GM23338 (cell line): ENCODE measurements at regions not wholly inside any gene's neighbourhood (a gene's known extent, or its start where the extent isn't known, plus 50 kb on each side); places are given as distances from the start of the nearest gene placed in this dataset.

ENCODE experiments used
- ATAC-seq: fragments of 200-7000 bp; cut with Tn5 transposase; 3 replicates; pipeline ENCODE4 v1.9.1; 2020
- DNase-seq: peaks from one replicate; pipeline ENCODE4 v3.0.0-alpha.2; 2015; ENCODE audit warnings: low spot score
- H2AFZ ChIP-seq: fragments of 200-600 bp; sonication (generic); 2 replicates; pipeline ENCODE4 v1.8.0; 2016; ENCODE audit warnings: antibody characterized with exemption, mild to moderate bottlenecking, moderate library complexity
- H3F3A ChIP-seq: fragments of 200-600 bp; sonication (generic); replicated peaks from 2 replicates; pipeline ENCODE4 v1.8.0; 2017; ENCODE audit warnings: antibody characterized with exemption, mixed run types, low read depth
- H3K27ac ChIP-seq: fragments of 200-600 bp; sonication (generic); 2 replicates; pipeline ENCODE4 v1.6.1; 2016; ENCODE audit warnings: low read depth
- H3K27me3 ChIP-seq: fragments of 200-600 bp; sonication (generic); 2 replicates; pipeline ENCODE4 v1.8.0; 2016; ENCODE audit warnings: mild to moderate bottlenecking, mixed run types, moderate library complexity; ENCODE audit not compliant: insufficient read depth
- H3K36me3 ChIP-seq: fragments of 200-600 bp; sonication (generic); 2 replicates; pipeline ENCODE4 v1.8.0; 2016; ENCODE audit warnings: mild to moderate bottlenecking; ENCODE audit not compliant: insufficient read depth
- H3K4me1 ChIP-seq: fragments of 200-600 bp; sonication (generic); 2 replicates; pipeline ENCODE4 v1.8.0; 2016; ENCODE audit warnings: mild to moderate bottlenecking, moderate library complexity; ENCODE audit not compliant: insufficient read depth
- H3K4me2 ChIP-seq: fragments of 200-600 bp; sonication (generic); 2 replicates; pipeline ENCODE4 v1.7.1; 2017; ENCODE audit warnings: mixed run types
- H3K4me3 ChIP-seq: fragments of 200-600 bp; sonication (generic); 2 replicates; pipeline ENCODE4 v1.6.1; 2016; ENCODE audit warnings: mixed run types
- H3K79me2 ChIP-seq: fragments of 200-600 bp; sonication (generic); replicated peaks from 2 replicates; pipeline ENCODE4 v1.8.0; 2017; ENCODE audit warnings: mild to moderate bottlenecking; ENCODE audit not compliant: insufficient read depth
- H3K9me2 ChIP-seq: fragments of 200-600 bp; sonication (generic); 2 replicates; pipeline ENCODE4 v1.8.0; 2017; ENCODE audit not compliant: insufficient read depth
- H4K20me1 ChIP-seq: fragments of 200-600 bp; sonication (generic); replicated peaks from 2 replicates; pipeline ENCODE4 v1.8.0; 2017; ENCODE audit warnings: mild to moderate bottlenecking; ENCODE audit not compliant: insufficient read depth
- H3K27ac Mint-ChIP-seq: 2 replicates; pipeline ENCODE4 v1.8.0; 2020; ENCODE audit warnings: inconsistent platforms, mild to moderate bottlenecking, moderate library complexity, mixed read lengths
- H3K27me3 Mint-ChIP-seq: 3 replicates; pipeline ENCODE4 v1.8.0; 2022; ENCODE audit warnings: low read depth, mild to moderate bottlenecking, moderate library complexity, mixed read lengths, inconsistent platforms; ENCODE audit not compliant: insufficient read depth, poor library complexity
- H3K36me3 Mint-ChIP-seq: 3 replicates; pipeline ENCODE4 v1.8.0; 2021; ENCODE audit warnings: low read depth, mild to moderate bottlenecking, inconsistent platforms, moderate library complexity, mixed read lengths
- H3K4me1 Mint-ChIP-seq: 3 replicates; pipeline ENCODE4 v1.8.0; 2020; ENCODE audit warnings: mild to moderate bottlenecking, inconsistent platforms, mixed read lengths
- H3K4me3 Mint-ChIP-seq: 3 replicates; pipeline ENCODE4 v1.8.0; 2021; ENCODE audit warnings: moderate library complexity, mild to moderate bottlenecking, inconsistent platforms, mixed read lengths
- H3K9me3 Mint-ChIP-seq: 3 replicates; pipeline ENCODE4 v1.8.0; 2020; ENCODE audit warnings: moderate library complexity, mild to moderate bottlenecking, inconsistent platforms, mixed read lengths
- CREB1 ChIP-seq: fragments of 250-450 bp; sonication (Bioruptor Pico); IDR thresholded peaks from 2 replicates; pipeline ENCODE4 v1.5.0; 2020; ENCODE audit warnings: low read depth, mild to moderate bottlenecking, moderate library complexity
- CTCF ChIP-seq, 2 experiments: fragments of 200-600 bp in 1 of 2; sonication (generic) in 1 of 2; conservative IDR thresholded peaks; 2 replicates each; pipeline versions ENCODE4 v1.5.1 to v1.6.1; 2016 to 2017; ENCODE audit warnings: antibody characterized with exemption in 2 of 2, low read depth in 2 of 2, mild to moderate bottlenecking in 2 of 2, moderate library complexity in 1 of 2
- ETS1 ChIP-seq: IDR thresholded peaks from 2 replicates; pipeline ENCODE4 v1.6.1; 2016; ENCODE audit warnings: antibody characterized with exemption
- EZH2 ChIP-seq: fragments of 200-600 bp; sonication (generic); IDR thresholded peaks from one replicate; pipeline ENCODE4 v1.8.0; 2017; ENCODE audit warnings: antibody characterized with exemption, mild to moderate bottlenecking, low read depth; ENCODE audit not compliant: unreplicated experiment
- EZH2phosphoT487 ChIP-seq: fragments of 200-600 bp; sonication (generic); IDR thresholded peaks from one replicate; pipeline ENCODE4 v1.8.1; 2018; ENCODE audit warnings: antibody characterized with exemption; ENCODE audit not compliant: unreplicated experiment
- JUNB ChIP-seq: IDR thresholded peaks from one replicate; pipeline ENCODE4 v1.6.1; 2016; ENCODE audit warnings: antibody characterized with exemption; ENCODE audit not compliant: unreplicated experiment
- NANOG ChIP-seq: IDR thresholded peaks from 2 replicates; pipeline ENCODE4 v1.6.1; 2016; ENCODE audit warnings: antibody characterized with exemption, borderline replicate concordance
- POLR2AphosphoS5 ChIP-seq: IDR thresholded peaks from 2 replicates; pipeline ENCODE4 v1.6.1; 2016; ENCODE audit warnings: antibody characterized with exemption, low read depth
- STAT1 ChIP-seq: IDR thresholded peaks from one replicate; pipeline ENCODE4 v1.6.1; 2016; ENCODE audit warnings: antibody characterized with exemption; ENCODE audit not compliant: unreplicated experiment
- ZNF114 ChIP-seq: fragments of 250-450 bp; sonication (Bioruptor Pico); IDR thresholded peaks from 2 replicates; pipeline ENCODE4 v1.5.0; 2020; ENCODE audit warnings: mild to moderate bottlenecking, moderate library complexity
- ZNF331 ChIP-seq: fragments of 250-450 bp; sonication (Bioruptor Pico); IDR thresholded peaks from 2 replicates; pipeline ENCODE4 v1.5.0; 2020; ENCODE audit warnings: low read depth, mild to moderate bottlenecking, moderate library complexity
- TF ChIP-seq, protein P1 (sequence below): fragments of 250-450 bp; sonication (Bioruptor Pico); IDR thresholded peaks from 2 replicates; pipeline ENCODE4 v1.5.0; 2020; ENCODE audit warnings: mild to moderate bottlenecking, moderate library complexity
- TF ChIP-seq, protein P2 (sequence below): IDR thresholded peaks from one replicate; pipeline ENCODE4 v1.6.1; 2018; ENCODE audit warnings: antibody characterized with exemption; ENCODE audit not compliant: unreplicated experiment

DNA sequence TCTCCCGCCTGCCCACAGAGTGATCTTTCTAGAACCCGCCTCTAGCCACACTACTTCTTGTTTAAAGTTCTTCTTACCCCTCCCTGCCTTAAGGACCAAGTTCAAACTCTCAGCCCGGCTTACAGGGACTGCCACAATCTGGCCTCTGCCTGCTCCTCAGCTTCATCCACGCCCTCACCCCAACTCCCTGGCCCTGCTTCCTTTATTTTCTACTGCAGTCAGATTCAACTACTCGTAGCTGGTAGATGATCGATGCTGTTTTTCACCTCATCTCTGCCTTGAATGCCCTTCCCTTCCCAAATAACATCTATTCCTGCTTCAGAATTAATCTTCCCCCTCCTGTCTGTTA is 508.5 kb downstream of the RPS24 start:
- H3K27me3 ChIP-seq: no peaks in the 10 kb centered on the region
- H3F3A ChIP-seq: no peaks in the 10 kb centered on the region
- peaks cover 8% of the 10 kb centered on the region; the same call in 1 of the 2 replicates for H3K9me2 ChIP-seq
- H3K27ac ChIP-seq: no peak overlapping the region
- no peak overlapping the region for H3K27ac Mint-ChIP-seq
- no peak for ATAC-seq
- H3K4me3 Mint-ChIP-seq: no peak overlapping the region
- TF ChIP-seq, protein P1, sequence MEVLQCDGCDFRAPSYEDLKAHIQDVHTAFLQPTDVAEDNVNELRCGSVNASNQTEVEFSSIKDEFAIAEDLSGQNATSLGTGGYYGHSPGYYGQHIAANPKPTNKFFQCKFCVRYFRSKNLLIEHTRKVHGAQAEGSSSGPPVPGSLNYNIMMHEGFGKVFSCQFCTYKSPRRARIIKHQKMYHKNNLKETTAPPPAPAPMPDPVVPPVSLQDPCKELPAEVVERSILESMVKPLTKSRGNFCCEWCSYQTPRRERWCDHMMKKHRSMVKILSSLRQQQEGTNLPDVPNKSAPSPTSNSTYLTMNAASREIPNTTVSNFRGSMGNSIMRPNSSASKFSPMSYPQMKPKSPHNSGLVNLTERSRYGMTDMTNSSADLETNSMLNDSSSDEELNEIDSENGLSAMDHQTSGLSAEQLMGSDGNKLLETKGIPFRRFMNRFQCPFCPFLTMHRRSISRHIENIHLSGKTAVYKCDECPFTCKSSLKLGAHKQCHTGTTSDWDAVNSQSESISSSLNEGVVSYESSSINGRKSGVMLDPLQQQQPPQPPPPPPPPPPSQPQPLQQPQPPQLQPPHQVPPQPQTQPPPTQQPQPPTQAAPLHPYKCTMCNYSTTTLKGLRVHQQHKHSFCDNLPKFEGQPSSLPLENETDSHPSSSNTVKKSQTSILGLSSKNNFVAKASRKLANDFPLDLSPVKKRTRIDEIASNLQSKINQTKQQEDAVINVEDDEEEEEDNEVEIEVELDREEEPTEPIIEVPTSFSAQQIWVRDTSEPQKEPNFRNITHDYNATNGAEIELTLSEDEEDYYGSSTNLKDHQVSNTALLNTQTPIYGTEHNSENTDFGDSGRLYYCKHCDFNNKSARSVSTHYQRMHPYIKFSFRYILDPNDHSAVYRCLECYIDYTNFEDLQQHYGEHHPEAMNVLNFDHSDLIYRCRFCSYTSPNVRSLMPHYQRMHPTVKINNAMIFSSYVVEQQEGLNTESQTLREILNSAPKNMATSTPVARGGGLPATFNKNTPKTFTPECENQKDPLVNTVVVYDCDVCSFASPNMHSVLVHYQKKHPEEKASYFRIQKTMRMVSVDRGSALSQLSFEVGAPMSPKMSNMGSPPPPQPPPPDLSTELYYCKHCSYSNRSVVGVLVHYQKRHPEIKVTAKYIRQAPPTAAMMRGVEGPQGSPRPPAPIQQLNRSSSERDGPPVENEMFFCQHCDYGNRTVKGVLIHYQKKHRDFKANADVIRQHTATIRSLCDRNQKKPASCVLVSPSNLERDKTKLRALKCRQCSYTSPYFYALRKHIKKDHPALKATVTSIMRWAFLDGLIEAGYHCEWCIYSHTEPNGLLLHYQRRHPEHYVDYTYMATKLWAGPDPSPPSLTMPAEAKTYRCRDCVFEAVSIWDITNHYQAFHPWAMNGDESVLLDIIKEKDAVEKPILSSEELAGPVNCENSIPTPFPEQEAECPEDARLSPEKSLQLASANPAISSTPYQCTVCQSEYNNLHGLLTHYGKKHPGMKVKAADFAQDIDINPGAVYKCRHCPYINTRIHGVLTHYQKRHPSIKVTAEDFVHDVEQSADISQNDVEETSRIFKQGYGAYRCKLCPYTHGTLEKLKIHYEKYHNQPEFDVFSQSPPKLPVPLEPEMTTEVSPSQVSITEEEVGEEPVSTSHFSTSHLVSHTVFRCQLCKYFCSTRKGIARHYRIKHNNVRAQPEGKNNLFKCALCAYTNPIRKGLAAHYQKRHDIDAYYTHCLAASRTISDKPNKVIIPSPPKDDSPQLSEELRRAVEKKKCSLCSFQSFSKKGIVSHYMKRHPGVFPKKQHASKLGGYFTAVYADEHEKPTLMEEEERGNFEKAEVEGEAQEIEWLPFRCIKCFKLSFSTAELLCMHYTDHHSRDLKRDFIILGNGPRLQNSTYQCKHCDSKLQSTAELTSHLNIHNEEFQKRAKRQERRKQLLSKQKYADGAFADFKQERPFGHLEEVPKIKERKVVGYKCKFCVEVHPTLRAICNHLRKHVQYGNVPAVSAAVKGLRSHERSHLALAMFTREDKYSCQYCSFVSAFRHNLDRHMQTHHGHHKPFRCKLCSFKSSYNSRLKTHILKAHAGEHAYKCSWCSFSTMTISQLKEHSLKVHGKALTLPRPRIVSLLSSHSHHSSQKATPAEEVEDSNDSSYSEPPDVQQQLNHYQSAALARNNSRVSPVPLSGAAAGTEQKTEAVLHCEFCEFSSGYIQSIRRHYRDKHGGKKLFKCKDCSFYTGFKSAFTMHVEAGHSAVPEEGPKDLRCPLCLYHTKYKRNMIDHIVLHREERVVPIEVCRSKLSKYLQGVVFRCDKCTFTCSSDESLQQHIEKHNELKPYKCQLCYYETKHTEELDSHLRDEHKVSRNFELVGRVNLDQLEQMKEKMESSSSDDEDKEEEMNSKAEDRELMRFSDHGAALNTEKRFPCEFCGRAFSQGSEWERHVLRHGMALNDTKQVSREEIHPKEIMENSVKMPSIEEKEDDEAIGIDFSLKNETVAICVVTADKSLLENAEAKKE (CRISPR knock-in tag): no peak
- TF ChIP-seq CTCF (conservative IDR thresholded peaks at IDR 0.05; ENCODE audit: low read depth in 2 of 2) (no peak), JUNB (no peak), EZH2 (no peak), CREB1 (CRISPR knock-in tag) (no peak), NANOG (no peak), ZNF114 (CRISPR knock-in tag) (no peak), POLR2AphosphoS5 (no peak), ETS1 (no peak), ZNF331 (CRISPR knock-in tag) (no peak), EZH2phosphoT487 (no peak), STAT1 (no peak)
- TF ChIP-seq, protein P2, sequence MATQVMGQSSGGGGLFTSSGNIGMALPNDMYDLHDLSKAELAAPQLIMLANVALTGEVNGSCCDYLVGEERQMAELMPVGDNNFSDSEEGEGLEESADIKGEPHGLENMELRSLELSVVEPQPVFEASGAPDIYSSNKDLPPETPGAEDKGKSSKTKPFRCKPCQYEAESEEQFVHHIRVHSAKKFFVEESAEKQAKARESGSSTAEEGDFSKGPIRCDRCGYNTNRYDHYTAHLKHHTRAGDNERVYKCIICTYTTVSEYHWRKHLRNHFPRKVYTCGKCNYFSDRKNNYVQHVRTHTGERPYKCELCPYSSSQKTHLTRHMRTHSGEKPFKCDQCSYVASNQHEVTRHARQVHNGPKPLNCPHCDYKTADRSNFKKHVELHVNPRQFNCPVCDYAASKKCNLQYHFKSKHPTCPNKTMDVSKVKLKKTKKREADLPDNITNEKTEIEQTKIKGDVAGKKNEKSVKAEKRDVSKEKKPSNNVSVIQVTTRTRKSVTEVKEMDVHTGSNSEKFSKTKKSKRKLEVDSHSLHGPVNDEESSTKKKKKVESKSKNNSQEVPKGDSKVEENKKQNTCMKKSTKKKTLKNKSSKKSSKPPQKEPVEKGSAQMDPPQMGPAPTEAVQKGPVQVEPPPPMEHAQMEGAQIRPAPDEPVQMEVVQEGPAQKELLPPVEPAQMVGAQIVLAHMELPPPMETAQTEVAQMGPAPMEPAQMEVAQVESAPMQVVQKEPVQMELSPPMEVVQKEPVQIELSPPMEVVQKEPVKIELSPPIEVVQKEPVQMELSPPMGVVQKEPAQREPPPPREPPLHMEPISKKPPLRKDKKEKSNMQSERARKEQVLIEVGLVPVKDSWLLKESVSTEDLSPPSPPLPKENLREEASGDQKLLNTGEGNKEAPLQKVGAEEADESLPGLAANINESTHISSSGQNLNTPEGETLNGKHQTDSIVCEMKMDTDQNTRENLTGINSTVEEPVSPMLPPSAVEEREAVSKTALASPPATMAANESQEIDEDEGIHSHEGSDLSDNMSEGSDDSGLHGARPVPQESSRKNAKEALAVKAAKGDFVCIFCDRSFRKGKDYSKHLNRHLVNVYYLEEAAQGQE: no peak
- H3K4me2 ChIP-seq: no peak overlapping the region
- no peaks in the 10 kb centered on the region for H3K4me1 ChIP-seq
- H3K4me1 Mint-ChIP-seq: peaks cover 8% of the 10 kb centered on the region; the same call in 2 of the 3 replicates
- H3K36me3 Mint-ChIP-seq: no peaks in the 10 kb centered on the region
- DNase-seq: no peak
- H4K20me1 ChIP-seq: no peaks in the 10 kb centered on the region
- no peaks in the 10 kb centered on the region for H3K79me2 ChIP-seq
- H3K27me3 Mint-ChIP-seq: peaks cover 8% of the 10 kb centered on the region
- no peak overlapping the region for H3K4me3 ChIP-seq
- no peaks in the 10 kb centered on the region; the same call in 1 of the 3 replicates for H3K9me3 Mint-ChIP-seq
- no peak overlapping the region for H2AFZ ChIP-seq
- H3K36me3 ChIP-seq: no peaks in the 10 kb centered on the region
